Stimulated activated CD8-positive, alpha-beta memory T cell treated with anti-CD3 and anti-CD28 coated beads, Interleukin-12 subunit alpha, Interleukin-12 subunit beta, amount 100 ng/mL, for 24 hours (primary cell): ENCODE measurements at regions not wholly inside any gene's neighbourhood (a gene's known extent, or its start where the extent isn't known, plus 50 kb on each side); places are given as distances from the start of the nearest gene placed in this dataset.

Source experiments
- DNase-seq: peaks from one replicate; pipeline ENCODE4 v3.0.0-alpha.2; 2020; ENCODE audit errors: extremely low read depth

DNA sequence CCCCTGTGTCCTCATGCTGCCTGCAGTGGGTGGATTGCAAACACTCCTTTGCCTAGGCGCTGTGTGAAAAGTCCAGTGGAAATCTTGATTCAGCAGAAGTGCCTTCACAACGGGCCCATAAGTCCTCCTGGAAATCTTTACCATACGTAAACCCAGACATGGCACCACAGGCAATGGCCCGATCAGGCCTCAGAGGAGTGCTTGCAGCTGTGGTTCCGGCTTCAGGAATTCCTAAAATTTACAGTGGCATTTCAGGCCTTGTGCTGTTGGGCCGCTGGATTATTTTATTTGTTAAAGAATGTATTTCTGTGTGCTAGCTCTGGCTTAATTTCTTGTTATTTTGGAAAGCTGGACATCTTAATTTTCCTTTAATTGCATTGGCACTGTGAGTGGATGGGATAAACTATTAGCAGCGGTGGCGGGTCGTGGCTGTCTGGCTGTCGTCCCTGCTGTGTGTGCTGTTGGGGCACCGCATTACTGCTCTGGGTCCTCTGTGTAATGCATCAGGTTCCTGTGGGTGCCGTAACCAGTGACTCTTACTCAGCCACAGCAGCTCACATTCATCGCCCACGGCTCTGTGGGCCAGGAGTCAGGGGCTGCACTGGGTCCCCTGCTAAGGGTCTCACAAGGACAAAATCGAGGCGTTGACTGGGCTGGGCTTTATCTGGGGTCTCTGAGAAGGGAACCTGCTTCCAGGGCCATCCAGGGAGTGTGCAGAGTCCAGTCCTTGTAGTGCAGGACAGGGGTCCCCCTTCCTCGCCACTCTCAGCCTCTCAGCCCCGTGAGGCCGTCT is 73.1 kb downstream of the RTP5 start:
- no peak for DNase-seq

DNA sequence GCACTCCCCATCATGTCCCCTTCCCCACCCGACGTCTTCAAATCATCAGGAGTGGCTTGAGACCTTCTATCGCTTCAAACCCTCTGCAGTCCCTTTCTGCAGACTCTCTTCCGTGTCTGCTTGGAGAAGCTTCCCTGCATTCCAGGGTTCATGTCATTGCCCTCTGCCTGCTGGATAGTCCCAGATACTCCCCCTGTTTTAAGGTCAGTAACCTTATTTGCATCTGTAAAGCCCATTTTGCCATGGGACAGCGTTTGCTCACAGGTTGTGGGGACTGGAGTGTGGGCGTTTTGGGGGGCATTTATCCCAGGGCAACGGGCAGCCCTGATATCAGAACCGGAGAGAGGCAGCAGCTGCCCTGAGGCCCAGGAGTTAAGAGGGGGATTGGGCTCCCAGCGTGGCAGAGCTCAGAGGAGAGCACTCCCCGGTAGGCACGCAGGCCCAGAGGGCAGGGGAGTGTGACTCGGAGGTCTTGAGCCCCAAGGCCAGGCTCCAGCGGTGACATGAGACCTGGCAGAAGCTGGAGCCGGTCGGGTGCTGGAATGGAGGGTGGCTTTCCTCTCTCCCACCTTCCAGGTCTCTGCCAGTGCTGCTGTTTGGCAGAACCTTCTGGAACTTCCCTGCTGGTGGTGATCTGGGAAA is 73.8 kb downstream of the RTP5 start:
- DNase-seq, result no peak

DNA sequence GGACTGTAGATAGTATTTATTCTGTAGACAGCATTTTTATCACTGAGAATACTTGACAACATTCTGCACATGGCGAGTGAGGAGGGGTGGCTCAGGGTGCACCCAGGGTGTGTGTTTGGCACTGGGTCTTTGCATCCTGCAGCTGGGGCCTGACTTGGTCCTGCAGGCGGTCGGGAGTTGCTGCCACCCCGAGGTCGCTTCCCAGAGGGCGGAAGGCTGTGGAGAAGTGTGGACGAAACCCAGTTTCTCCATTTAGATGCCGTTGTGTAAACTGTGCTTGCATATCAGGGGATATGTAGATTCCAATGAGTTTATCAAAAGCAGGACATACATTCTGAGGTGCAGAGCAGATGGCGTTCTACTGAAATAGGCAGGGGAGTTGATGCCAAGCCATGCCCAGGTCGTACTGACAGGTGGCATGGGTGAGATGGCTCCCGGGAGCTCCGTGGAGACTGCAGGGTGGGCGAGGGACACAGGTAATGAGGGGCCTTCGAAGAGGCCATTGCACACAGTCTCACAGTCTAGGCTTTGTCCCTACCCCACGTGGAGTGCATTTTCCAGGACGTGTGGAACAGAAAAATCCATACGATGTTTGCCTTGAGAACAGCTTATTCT is 74.5 kb downstream of the RTP5 start:
- DNase-seq, result no peak

DNA sequence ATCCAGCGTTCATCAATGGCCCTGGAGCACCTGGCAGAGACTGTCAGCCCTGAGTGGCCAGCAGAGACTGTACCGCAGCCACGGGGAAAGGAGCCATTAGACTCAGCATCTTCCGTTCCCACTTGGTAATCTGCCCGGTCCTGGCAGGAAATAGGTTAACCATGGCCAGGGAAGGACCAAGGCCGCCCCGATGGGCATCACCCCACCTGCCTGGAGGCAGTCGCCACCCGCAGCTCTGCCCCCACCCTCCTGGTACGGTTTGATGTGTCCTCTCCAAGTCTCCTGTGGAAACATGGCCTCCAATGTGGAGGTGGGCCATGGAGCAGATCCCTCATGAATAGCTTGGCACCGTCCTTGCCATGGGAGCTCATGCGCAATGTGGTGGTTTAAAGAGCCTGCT is 75.3 kb downstream of the RTP5 start:
- DNase-seq, result no peak

DNA sequence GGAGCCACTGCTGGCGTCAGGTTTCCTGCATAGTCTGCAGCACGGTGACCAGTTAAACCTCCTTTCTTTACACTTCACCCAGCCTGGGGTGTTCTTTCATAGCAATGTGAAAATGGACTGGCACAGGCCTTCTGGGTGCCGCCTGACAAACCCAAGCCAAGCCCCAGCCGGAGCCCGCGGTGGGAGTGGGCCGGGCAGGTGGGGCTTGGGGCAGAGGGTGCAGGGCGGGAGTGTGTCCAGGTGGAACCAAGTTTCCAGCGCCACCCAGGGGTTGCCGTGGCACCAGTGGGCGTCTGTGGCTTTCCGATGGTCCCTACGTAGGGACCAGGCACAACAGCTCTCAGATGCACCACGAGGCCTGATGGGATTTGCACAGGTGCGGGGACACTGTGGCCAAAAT is 75.8 kb downstream of the RTP5 start:
- no peak for DNase-seq

DNA sequence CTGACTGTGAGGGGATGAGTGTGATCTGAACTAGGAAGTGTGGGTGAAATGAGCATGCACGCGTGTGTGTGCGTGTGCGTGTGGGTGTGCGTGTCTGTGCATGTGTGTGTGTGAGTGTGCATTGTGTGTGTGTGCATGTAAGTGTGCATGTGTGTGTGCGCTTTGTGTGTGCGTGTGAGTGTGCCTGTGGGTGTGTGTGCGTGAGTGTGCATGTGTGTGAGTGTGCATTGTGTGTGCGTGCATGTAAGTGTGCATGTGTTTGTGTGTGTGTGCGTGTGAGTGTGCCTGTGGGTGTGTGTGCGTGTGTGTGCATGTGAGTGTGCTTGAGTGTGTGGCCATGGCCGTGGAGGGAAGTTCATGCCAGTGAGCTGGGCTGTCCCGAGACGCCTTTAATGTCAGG is 76.3 kb downstream of the RTP5 start:
- DNase-seq, result no peak

DNA sequence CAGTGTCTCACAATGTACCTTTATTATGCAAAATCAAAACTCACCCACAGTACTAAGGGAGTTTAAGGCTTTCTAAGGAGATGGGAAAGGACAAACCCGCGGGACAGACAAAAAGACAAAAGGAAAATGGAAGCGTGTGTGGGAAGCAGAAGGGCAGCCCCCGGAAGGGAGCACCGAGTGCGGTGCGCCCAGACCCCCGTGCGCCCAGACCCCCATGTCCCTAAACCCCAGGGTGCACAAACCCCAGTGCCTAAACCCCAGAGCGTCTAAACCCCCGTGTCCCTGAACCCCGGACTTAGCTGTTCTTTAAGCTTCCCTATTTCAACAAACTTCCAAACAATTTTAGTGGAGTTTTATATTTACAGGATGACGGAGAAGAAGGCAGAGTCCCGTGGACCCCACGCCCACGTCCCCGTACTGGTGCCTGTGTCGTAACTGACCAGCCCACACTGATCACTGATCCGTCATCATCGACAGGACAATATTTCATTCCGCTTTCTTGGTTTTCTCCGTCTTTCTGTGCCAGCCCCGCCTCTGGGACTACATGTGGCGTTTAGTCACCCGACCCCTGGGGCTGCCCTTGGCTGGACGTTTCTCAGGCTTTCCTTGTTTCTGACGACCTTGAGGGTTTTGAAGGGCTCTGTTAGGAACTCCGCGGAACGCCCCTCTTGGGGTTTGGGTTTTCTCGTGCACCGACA is 76.9 kb downstream of the RTP5 start:
- DNase-seq, result no peak

DNA sequence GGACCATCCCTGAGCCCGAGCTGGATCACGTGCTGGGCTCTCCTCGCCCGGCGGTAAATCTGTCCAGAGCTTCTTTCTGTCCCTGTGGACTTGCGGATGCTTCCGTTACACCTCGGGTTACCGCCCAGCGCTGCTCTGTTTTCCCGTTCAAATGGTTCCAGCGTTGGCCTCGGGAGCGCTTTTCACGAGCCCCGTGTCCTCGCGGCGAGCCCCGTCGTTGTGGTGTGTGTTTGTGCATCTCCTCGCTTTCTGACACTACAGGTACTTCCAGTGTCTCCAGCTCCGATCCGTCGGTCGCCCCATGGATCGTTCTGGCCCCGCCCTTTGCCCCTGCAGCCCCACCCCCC is 77.4 kb downstream of the RTP5 start:
- no peak for DNase-seq

DNA sequence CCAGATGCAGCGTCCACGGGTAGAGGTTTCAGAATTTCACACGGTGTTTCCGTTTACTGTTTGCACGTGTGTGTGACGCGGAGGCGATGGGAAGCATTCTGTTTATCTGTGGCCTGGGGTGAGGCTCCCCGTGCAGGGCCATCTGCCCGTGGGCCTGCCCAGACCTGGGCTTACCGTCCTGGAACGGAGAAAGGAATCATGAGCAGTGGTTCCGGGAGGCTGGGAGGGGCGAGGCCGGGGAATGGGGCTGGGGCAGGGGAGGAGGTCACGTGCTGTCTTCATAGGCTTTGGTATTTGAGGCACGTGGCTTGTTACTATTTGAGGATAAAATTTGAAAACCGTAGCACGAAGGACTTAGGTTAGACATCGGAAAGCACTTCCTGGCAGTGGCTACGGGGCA is 77.9 kb downstream of the RTP5 start:
- DNase-seq, result no peak

DNA sequence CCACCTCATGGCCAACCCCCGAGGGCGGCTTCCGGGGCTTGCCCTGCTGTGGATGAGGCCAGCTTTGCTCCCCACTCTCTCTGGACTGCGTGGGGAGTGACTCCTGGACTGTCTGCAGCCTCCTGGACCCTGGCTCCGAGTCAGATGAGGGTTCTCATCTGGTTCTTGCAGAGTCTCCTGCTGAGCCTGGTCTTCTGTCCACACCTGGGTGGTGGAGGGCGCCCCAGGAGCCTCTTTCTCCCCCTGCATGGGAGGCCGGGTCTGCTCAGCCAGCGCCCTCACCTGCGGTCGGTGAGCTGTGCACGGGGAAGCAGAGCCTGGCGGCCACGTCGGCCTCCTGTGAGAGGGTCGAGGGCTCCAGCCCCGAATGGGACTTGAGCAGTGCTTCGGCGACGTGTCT is 78.3 kb downstream of the RTP5 start:
- DNase-seq, result no peak

DNA sequence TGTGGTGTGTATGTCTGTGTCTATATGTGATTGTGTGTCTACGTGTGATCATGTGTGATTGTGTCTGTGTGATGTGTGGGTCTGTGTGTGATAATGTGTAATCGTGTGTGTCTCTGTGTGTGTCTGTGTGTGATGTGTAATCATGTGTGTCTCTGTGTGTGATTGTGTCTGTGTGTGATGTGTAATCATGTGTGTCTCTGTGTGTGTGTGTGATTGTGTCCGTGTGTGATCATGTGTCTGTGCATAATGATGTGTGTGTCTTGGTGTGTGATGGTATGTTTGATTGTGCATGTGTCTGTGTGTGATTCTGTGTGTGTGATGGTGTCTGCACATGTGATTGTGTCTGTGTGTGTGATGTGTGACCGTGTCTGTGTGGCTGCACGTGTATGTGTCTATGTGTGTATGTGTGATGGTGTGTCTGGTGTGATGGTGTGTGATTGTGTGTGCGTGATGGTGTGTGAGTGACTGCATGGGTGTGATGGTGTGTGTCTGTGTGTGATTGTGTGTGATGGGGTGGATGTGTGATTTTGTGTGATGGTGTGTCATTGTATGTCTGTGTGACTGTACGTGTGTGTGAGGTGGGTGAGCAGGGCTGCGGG is 78.9 kb downstream of the RTP5 start:
- DNase-seq, result no peak

DNA sequence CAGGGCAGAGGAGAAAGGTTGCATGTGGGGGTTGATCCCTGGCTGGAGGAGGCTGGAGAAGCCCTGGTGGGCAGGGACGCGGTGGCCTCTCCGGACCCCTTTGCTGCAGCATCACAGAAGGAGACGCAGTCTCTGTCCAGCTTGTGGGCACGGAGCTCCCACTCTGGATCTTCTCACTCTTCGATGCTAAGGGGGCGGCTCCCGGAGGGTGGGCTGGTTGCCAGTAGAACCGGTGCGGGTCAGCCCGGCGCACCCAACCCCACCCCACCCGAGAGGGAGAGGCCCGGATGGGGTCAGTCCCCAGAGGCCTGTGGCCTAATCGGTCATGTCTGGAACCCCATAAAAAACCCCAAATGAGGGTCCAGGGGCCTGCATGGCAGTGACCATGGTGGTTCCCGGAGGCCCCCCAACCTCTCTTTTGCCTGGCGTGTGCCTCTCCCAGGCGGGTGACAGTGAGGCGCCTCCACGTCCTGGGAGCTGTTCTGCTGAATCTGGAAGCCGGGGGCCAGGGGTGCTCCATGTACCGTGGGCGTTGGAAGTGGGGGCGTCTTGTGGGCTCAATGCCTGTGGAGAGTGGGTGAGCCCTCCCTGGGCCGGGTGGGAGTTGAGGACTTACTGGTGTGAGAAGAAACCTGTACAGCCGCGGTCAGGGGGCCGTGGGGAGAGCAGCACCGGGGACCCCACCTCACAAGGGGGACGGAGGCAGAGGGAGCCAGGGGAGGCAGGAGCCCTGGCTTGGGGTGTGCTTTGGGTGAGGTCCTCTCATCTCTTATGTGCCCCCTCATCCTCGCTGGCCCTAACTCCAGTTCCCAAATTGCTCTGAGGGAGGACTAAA is 79.6 kb downstream of the RTP5 start:
- DNase-seq, result no peak

DNA sequence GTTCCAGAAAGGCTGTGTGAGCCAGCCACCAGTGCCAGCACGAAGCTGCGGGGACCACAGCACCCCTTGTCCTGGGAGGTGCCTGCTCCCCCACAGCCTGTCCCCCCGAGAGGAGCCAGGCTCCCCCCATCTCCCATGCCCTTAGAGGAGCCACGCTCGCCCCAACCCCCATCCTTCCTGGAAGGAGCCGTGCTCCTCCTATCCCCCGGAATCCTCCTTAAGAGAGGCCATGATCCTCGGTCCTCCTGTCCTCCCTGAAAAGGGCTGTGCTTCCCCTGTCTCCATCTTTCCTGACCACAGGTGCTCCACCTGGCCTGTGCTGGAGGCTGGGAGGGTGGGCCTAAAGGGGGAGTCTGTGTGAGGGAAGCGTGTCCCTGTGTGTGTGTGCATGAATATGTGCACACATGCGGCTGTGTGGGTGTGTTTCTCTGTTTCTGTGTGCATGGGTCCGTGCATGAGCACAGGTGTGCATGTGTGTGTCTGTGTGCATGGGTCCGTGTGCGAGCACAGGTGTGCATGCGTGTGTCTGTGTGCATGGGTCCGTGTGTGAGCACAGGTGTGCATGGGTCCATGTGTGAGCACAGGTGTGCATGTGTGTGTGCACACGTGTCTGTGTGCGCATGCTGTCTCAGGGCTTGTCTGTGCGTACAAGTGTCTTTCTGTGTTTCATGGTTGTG is 80.3 kb downstream of the RTP5 start:
- no peak for DNase-seq

DNA sequence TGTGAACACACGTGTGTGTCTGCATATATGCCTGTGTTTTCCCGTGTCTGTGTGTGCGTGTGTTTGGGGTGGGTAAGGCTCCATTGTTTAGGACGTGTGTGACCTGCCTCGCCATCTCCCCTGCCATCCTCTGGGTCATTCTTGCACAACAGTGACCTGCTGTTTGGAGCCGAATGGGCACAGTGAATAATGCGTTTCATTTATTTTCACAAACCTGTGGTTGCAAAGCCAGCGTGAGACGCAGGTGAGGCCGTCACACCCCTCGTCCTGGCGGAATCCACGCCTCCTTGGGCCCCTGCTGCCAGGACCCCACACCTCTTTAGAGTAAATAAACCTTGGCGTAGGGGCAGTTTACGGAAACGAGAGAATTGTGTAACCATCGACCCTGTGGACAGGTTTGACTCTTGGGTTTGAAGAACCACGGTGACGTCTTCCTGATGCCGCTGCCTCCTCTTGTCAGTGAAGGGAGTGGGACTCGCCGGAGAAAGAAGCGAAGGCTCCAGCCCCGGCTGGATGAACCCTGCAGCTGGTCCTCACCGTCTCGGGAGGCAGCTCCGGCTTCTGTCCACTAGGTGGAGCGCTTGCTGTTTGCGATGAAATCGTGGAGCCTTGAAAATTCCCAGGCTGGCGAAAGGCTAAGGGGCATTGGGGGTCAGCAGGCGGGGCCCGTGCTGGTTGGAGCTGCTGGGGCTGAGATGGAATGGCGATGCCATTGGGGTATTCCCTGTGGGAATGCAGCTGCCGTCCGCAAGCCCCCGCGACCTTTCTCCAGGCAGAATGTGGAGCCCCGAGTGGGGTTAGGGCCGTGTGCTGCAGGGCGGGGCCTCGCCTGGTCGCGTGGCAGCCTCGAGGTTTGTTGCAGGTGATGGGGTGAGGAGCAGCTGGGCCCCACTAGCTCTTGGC is 81.1 kb downstream of the RTP5 start:
- peak; percentile 28 for DNase-seq

DNA sequence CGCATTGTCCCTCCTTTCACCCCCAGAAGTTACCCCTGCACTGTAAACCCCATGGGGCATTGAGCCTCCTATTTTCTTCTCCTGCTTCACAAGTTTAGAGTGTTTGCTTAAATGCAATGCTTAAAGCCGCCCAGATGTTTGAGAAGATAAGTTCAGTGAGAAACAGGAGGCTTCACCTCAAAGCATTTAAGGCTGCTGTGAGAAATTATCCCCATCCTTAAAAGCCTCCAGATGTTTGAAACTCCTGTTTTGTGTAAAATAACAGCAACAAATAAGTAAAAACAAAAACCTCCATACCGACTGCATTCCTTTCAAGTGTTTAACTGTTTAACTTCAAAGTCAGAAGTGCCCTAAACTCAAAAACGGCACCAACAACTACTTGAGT is 81.8 kb downstream of the RTP5 start:
- no peak for DNase-seq

DNA sequence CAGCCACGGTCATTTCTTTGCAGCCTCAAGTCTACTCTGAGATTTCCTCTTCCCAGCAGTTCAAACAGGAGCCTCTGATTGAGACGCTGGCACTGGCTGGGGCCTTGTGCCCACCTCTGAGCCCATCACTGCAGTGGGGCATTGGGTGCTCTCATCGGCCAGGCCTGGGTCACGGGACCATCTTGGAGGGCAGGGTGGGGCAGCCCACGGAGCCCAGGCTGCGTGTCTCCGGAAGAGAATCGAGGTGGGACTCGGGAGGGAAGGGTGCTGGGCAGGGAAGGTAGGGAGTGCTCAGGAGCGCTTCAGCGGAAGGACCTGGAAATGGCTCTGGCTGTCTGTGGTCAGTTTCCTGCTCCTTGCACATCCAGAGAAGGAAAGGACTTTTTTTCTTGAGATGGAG is 82.4 kb downstream of the RTP5 start:
- no peak for DNase-seq

DNA sequence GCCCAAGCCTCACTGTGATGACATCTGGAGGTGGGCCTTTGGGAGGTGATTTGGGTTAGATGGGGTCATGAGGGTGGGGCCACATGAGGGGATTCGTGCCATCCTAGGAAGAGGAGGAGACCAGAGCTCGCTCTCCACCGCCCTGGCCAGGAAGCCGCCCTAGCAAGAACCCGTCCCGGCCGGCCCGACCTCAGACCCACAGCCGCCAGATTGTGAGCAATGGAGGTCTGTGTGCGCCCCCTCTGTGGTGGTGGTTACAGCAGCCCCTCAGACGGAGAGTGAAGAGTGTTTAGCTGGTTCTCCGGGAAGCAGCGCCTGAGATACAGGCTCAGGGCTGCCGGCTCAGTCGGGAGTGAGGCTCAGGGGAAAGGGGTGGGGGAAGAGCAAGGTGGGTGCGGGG is 83.3 kb downstream of the RTP5 start:
- DNase-seq, result no peak

DNA sequence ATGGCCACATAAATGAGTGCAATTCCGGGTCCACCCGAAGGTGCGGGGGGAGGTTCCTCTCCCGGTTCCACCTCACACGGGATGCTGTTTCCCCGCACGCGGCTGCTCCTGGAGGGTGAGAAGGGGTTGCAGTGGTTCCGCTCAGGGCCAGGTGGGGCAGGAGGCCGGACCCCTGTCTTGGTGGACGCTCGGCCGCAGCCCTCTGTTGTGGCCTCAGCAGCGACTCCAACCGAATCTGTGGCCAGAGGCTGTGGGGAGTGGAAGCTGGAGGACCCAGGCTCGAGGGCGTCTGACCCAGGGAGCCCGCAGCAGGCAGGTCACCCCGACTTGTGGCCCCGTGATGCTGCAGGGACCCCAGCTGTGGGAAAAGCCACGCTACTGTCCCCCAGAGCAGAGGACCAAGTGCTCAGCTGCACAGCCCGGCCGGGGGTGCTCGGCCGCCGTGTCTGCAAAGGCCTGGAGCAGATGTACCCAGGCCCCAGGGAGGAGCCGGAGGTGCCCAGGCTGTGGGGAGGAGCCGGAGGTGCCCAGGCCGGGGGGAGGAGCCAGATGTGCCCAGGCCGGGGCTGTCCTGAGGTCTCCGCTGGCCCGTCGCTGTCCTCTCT is 83.9 kb downstream of the RTP5 start:
- no peak for DNase-seq

DNA sequence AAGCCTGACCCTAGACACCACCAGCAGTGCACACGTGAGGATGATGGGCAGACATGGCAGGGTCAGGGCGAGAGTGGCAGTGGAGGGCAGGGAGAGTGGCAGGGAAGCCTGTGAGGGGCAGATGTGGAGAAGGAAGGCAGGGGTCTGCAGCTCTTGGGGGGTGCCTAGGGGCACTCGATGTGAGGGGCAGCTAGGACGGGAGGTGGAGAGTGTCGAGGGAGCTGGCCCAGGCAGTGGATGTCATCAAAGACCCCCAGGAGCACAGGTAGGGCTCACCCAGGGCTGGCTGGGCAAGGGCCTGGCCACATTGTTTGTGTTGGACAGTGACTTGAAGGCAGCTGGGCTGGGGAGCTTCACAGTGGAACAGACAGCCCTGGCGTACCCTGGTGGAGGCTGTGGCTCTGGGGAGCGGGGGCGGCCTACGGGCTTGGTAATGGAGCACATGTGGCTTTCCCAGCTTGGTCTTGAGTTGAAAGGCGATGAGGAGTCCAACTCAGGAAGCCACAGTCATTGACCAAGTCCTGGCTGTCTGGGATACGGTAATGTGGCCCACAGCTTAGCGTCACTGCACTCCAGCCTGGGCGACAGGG is 87.1 kb downstream of the RTP5 start:
- no peak for DNase-seq
